ENCODE measurements at regions not wholly inside any gene's neighbourhood (a gene's known extent, or its start where the extent isn't known, plus 50 kb on each side); places are given as distances from the start of the nearest gene placed in this dataset.

- no peak for DNase-seq
Measured at GRCh38 chr1:42096554-42096953, 56.7 kb upstream of the GUCA2B start.

GRCh38 chr1:42089246-42089645, 64.0 kb upstream of the GUCA2B start:
- no peak for DNase-seq

- no peak for DNase-seq
Measured at GRCh38 chr1:42086146-42086545, 67.1 kb upstream of the GUCA2B start.

GRCh38 chr1:42085596-42085995, 67.6 kb upstream of the GUCA2B start:
- no peak for DNase-seq

- no peak for DNase-seq
Measured at GRCh38 chr1:42081475-42081874, 71.7 kb upstream of the GUCA2B start.

GRCh38 chr1:42075179-42075578, 78.0 kb upstream of the GUCA2B start:
- DNase-seq, result no peak

- no peak for DNase-seq
Measured at GRCh38 chr1:42070996-42071395, 82.2 kb upstream of the GUCA2B start.

- no peak for DNase-seq
Measured at GRCh38 chr1:42057800-42058199, 95.4 kb upstream of the GUCA2B start.

- no peak for DNase-seq
Measured at GRCh38 chr1:42056460-42056859, 96.8 kb upstream of the GUCA2B start.

GRCh38 chr1:42055061-42055460, 98.1 kb upstream of the GUCA2B start:
- DNase-seq, result no peak

GRCh38 chr1:42052072-42052699, 101.0 kb upstream of the GUCA2B start:
- DNase-seq, result peak; percentile 15

- no peak for DNase-seq
Measured at GRCh38 chr1:42047508-42047880, 105.7 kb upstream of the GUCA2B start.

- peak; percentile 57 for DNase-seq
Measured at GRCh38 chr1:42046761-42047507, 106.3 kb upstream of the GUCA2B start.

- no peak for DNase-seq
Measured at GRCh38 chr1:42044346-42044745, 108.9 kb upstream of the GUCA2B start.

- no peak for DNase-seq
Measured at GRCh38 chr1:42043811-42044210, 109.4 kb upstream of the GUCA2B start.

GRCh38 chr1:42043182-42043581, 110.0 kb upstream of the GUCA2B start:
- no peak for DNase-seq

- no peak for DNase-seq
Measured at GRCh38 chr1:42041031-42041430, 112.2 kb upstream of the GUCA2B start.

GRCh38 chr1:42040159-42040558, 113.1 kb upstream of the GUCA2B start:
- DNase-seq, result no peak

GRCh38 chr1:42038261-42038660, 114.9 kb upstream of the GUCA2B start:
- DNase-seq, result no peak

GRCh38 chr1:42037586-42037985, 115.6 kb upstream of the GUCA2B start:
- no peak for DNase-seq

GRCh38 chr1:42037161-42037560, 116.0 kb upstream of the GUCA2B start:
- no peak for DNase-seq

- DNase-seq, result peak; percentile 99
Measured at GRCh38 chr1:42035830-42036604, 117.2 kb upstream of the GUCA2B start.

- DNase-seq, result peak; percentile 96
Measured at GRCh38 chr1:42035205-42035829, 116.6 kb upstream of the HIVEP3 start.

- peak; percentile 44 for DNase-seq
Measured at GRCh38 chr1:42034426-42034825, 115.7 kb upstream of the HIVEP3 start.

All from DMS53 (cell line).